ENCODE measurements at regions not wholly inside any gene's neighbourhood (a gene's known extent, or its start where the extent isn't known, plus 50 kb on each side); places are given as distances from the start of the nearest gene placed in this dataset.

- TF ChIP-seq POLR2A (IDR thresholded peaks at IDR 0.05) = no peak
- no peak for TF ChIP-seq CTCF (IDR thresholded peaks at IDR 0.05)
- no peak for DNase-seq (ENCODE audit: low spot score in 2 of 2)
- intact Hi-C loops (cut with DNase I; ENCODE audit: low total_unique reads) = no loop called here
- no peak overlapping the region for H3K4me3 ChIP-seq (ENCODE audit: low read depth, poor library complexity, severe bottlenecking)
- WGBS, 2 donors = 79 to 81% methylated on average over 3 of the region's 3 CpGs
Observed at GRCh38 chr5:176186107-176186506, 52.1 kb upstream of the SIMC1 start.

- WGBS, 2 donors = 72 to 78% methylated on average over 17 of the region's 17 CpGs
- no peak overlapping the region for H3K4me3 ChIP-seq (ENCODE audit: low read depth, poor library complexity, severe bottlenecking)
- intact Hi-C loops (cut with DNase I; ENCODE audit: low total_unique reads) = no loop called here
- peak in 1 of 2 donors; percentile 75 for DNase-seq (ENCODE audit: low spot score in 2 of 2)
- TF ChIP-seq POLR2A (IDR thresholded peaks at IDR 0.05) (no peak), CTCF (IDR thresholded peaks at IDR 0.05) (no peak)
Observed at GRCh38 chr5:176187276-176188062, 50.8 kb upstream of the SIMC1 start.

- TF ChIP-seq CTCF (IDR thresholded peaks at IDR 0.05) = no peak
- no peak for TF ChIP-seq POLR2A (IDR thresholded peaks at IDR 0.05)
- intact Hi-C loops (cut with DNase I; ENCODE audit: low total_unique reads) = no loop called here
- H3K4me3 ChIP-seq (ENCODE audit: low read depth, poor library complexity, severe bottlenecking) = no peak overlapping the region
Observed at GRCh38 chr5:176188085-176188484, 50.1 kb upstream of the SIMC1 start.

More at GRCh38 chr5:176188085-176188484, 50.1 kb upstream of the SIMC1 start:
- DNase-seq (ENCODE audit: low spot score in 2 of 2) = peak in 1 of 2 donors; percentile 46
- 90 to 95% methylated on average over 7 of the region's 7 CpGs for WGBS, 2 donors

Measured in lower leg skin (tissue), 4 donors.